ENCODE measurements at regions not wholly inside any gene's neighbourhood (a gene's known extent, or its start where the extent isn't known, plus 50 kb on each side); places are given as distances from the start of the nearest gene placed in this dataset.

- peaks cover 96% of the 10 kb centered on the region for H3K27me3 ChIP-seq (ENCODE audit: low read length)
- H3K4me3 ChIP-seq (ENCODE audit: low read length) = no peak overlapping the region
- no TSS peak for BruUV-seq (replicated peaks)
- no peaks in the 10 kb centered on the region for H4K20me1 ChIP-seq (ENCODE audit: low read length)
- H3K4me1 ChIP-seq (ENCODE audit: insufficient read depth, low read length) = no peaks in the 10 kb centered on the region
- no peaks in the 10 kb centered on the region for H3F3A ChIP-seq (ENCODE audit: low read length, unreplicated experiment)
- H2AFZ ChIP-seq (ENCODE audit: low read length) = no peak overlapping the region
- CTCF ChIA-PET = no interaction called here
- H3K79me2 ChIP-seq (ENCODE audit: low read length) = no peaks in the 10 kb centered on the region
- ATAC-seq (no peak), DNase-seq (no peak)
- intact Hi-C loops (cut with micrococcal nuclease) = no loop called here
- H3K9ac ChIP-seq (ENCODE audit: low read length) = no peak overlapping the region
- no peak overlapping the region for H3K27ac ChIP-seq (ENCODE audit: low read length)
- no peaks in the 10 kb centered on the region for H3K9me3 ChIP-seq (ENCODE audit: low read length)
- no peak overlapping the region for H3K4me2 ChIP-seq (ENCODE audit: low read length)
- H3K36me3 ChIP-seq (ENCODE audit: low read depth, low read length) = no peaks in the 10 kb centered on the region
- TF ChIP-seq EZH2phosphoT487 (IDR thresholded peaks at IDR 0.05; ENCODE audit: borderline replicate concordance, low read length) (no peak), EZH2 (IDR thresholded peaks at IDR 0.05; ENCODE audit: low read length, unreplicated experiment) (no peak)
- TF ChIP-seq, protein P1, sequence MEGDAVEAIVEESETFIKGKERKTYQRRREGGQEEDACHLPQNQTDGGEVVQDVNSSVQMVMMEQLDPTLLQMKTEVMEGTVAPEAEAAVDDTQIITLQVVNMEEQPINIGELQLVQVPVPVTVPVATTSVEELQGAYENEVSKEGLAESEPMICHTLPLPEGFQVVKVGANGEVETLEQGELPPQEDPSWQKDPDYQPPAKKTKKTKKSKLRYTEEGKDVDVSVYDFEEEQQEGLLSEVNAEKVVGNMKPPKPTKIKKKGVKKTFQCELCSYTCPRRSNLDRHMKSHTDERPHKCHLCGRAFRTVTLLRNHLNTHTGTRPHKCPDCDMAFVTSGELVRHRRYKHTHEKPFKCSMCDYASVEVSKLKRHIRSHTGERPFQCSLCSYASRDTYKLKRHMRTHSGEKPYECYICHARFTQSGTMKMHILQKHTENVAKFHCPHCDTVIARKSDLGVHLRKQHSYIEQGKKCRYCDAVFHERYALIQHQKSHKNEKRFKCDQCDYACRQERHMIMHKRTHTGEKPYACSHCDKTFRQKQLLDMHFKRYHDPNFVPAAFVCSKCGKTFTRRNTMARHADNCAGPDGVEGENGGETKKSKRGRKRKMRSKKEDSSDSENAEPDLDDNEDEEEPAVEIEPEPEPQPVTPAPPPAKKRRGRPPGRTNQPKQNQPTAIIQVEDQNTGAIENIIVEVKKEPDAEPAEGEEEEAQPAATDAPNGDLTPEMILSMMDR (conservative IDR thresholded peaks at IDR 0.05; ENCODE audit: low read depth, low read length) = no peak
- POLR2A ChIA-PET (ENCODE audit: unreplicated experiment) = no interaction called here
- no peaks in the 10 kb centered on the region for H3K9me2 ChIP-seq (replicated peaks; ENCODE audit: low read length)
Observed at GRCh38 chr11:122513997-122514396, 141.5 kb upstream of the UBASH3B start.

GRCh38 chr11:122513328-122513727 lies 142.2 kb upstream of the UBASH3B start:
- no TSS peak for BruUV-seq (replicated peaks)
- TF ChIP-seq EZH2phosphoT487 (IDR thresholded peaks at IDR 0.05; ENCODE audit: borderline replicate concordance, low read length) = no peak
- TF ChIP-seq, protein P1 (conservative IDR thresholded peaks at IDR 0.05; ENCODE audit: low read depth, low read length) = no peak
- no peak for TF ChIP-seq EZH2 (IDR thresholded peaks at IDR 0.05; ENCODE audit: low read length, unreplicated experiment)
- Histone ChIP-seq H3K9me2 (replicated peaks; ENCODE audit: low read length) (no peaks in the 10 kb centered on the region), H4K20me1 (ENCODE audit: low read length) (no peaks in the 10 kb centered on the region), H3K9me3 (ENCODE audit: low read length) (no peaks in the 10 kb centered on the region), H3K79me2 (ENCODE audit: low read length) (no peaks in the 10 kb centered on the region), H3K4me2 (ENCODE audit: low read length) (no peak overlapping the region), H3K4me1 (ENCODE audit: insufficient read depth, low read length) (no peaks in the 10 kb centered on the region), H3K27me3 (ENCODE audit: low read length) (peaks cover 96% of the 10 kb centered on the region), H3K4me3 (ENCODE audit: low read length) (no peak overlapping the region), H3K36me3 (ENCODE audit: low read depth, low read length) (no peaks in the 10 kb centered on the region), H3K9ac (ENCODE audit: low read length) (no peak overlapping the region), H3F3A (ENCODE audit: low read length, unreplicated experiment) (no peaks in the 10 kb centered on the region), H3K27ac (ENCODE audit: low read length) (no peak overlapping the region), H2AFZ (ENCODE audit: low read length) (no peak overlapping the region)
- ChIA-PET POLR2A (ENCODE audit: unreplicated experiment) (no interaction called here), CTCF (no interaction called here)
- no peak for DNase-seq
- intact Hi-C loops (cut with micrococcal nuclease) = no loop called here
- no peak for ATAC-seq

DNA sequence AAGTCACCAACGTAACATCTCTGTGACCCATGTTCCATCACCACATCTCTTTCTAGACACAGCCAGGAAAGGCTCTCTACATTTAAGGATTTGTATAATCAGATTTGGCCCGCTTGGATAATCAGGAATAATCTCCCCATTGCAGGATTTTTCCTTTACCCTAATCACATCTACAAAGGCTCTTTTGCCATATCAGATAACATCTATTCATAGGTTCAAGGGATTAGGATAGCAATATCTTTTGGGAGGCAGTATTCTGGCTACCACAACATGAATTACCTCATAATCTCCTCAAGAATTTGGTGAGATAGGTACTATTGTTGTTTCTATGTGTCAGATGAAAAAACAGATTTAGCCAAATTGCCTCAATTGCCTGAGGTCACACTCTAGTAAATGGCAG lies 142.8 kb upstream of the UBASH3B start:
- no peaks in the 10 kb centered on the region for H3K79me2 ChIP-seq (ENCODE audit: low read length)
- no peaks in the 10 kb centered on the region for H4K20me1 ChIP-seq (ENCODE audit: low read length)
- DNase-seq (no peak), ATAC-seq (no peak)
- no peak overlapping the region for H2AFZ ChIP-seq (ENCODE audit: low read length)
- ChIA-PET CTCF (no interaction called here), POLR2A (ENCODE audit: unreplicated experiment) (no interaction called here)
- no peaks in the 10 kb centered on the region for H3F3A ChIP-seq (ENCODE audit: low read length, unreplicated experiment)
- H3K27me3 ChIP-seq (ENCODE audit: low read length) = peaks cover 96% of the 10 kb centered on the region
- no peaks in the 10 kb centered on the region for H3K9me3 ChIP-seq (ENCODE audit: low read length)
- BruUV-seq (replicated peaks) = no TSS peak
- no peak for TF ChIP-seq EZH2phosphoT487 (IDR thresholded peaks at IDR 0.05; ENCODE audit: borderline replicate concordance, low read length)
- TF ChIP-seq, protein P1 (conservative IDR thresholded peaks at IDR 0.05; ENCODE audit: low read depth, low read length) = no peak
- no peak for TF ChIP-seq EZH2 (IDR thresholded peaks at IDR 0.05; ENCODE audit: low read length, unreplicated experiment)
- H3K36me3 ChIP-seq (ENCODE audit: low read depth, low read length) = no peaks in the 10 kb centered on the region
- no peak overlapping the region for H3K4me3 ChIP-seq (ENCODE audit: low read length)
- no peaks in the 10 kb centered on the region for H3K9me2 ChIP-seq (replicated peaks; ENCODE audit: low read length)
- no peaks in the 10 kb centered on the region for H3K4me1 ChIP-seq (ENCODE audit: insufficient read depth, low read length)
- intact Hi-C loops (cut with micrococcal nuclease) = no loop called here
- H3K27ac ChIP-seq (ENCODE audit: low read length) = no peak overlapping the region
- no peak overlapping the region for H3K4me2 ChIP-seq (ENCODE audit: low read length)
- no peak overlapping the region for H3K9ac ChIP-seq (ENCODE audit: low read length)

All from PC-3 (cell line).